ENCODE measurements at regions not wholly inside any gene's neighbourhood (a gene's known extent, or its start where the extent isn't known, plus 50 kb on each side); places are given as distances from the start of the nearest gene placed in this dataset.

GRCh38 chr6:68173616-68174015 lies 461.5 kb upstream of the ADGRB3 start:
- TF ChIP-seq CTCF (IDR thresholded peaks at IDR 0.05) (no peak), ZFX (IDR thresholded peaks at IDR 0.05; ENCODE audit: borderline replicate concordance) (no peak)
